PC-9 (cell line): ENCODE measurements at regions not wholly inside any gene's neighbourhood (a gene's known extent, or its start where the extent isn't known, plus 50 kb on each side); places are given as distances from the start of the nearest gene placed in this dataset.

Experiments
- EZH2 ChIP-seq: fragments of 200-600 bp; sonication (generic); IDR thresholded peaks from 2 replicates; pipeline ENCODE4 v1.8.0; 2017; ENCODE audit warnings: antibody characterized with exemption, low read depth
- TF ChIP-seq, protein P1 (sequence below): fragments of 200-600 bp; sonication (generic); conservative IDR thresholded peaks from 2 replicates; pipeline ENCODE4 v1.6.1; 2017; ENCODE audit warnings: mixed run types, antibody characterized with exemption, mild to moderate bottlenecking, moderate library complexity

DNA sequence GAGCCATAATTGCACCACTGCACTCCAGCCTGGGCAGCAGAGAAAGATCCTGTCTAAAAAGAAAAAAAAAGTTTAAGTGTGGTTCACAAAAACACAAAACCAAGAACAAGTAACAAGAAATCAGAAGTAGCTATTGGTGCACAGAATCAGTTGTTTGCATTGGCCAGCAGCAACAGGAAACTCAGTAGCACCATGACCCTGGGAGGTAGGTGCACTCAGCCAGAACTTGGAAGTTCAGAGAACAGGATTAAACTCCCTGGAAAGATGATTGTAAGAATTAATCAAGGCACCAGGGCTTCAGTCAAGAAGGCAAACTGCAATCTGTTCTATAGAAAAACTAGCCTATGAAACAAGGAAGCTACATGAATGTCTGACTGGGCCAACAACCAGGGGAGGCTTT, 267.9 kb downstream of the COL12A1 start:
- TF ChIP-seq, protein P1, sequence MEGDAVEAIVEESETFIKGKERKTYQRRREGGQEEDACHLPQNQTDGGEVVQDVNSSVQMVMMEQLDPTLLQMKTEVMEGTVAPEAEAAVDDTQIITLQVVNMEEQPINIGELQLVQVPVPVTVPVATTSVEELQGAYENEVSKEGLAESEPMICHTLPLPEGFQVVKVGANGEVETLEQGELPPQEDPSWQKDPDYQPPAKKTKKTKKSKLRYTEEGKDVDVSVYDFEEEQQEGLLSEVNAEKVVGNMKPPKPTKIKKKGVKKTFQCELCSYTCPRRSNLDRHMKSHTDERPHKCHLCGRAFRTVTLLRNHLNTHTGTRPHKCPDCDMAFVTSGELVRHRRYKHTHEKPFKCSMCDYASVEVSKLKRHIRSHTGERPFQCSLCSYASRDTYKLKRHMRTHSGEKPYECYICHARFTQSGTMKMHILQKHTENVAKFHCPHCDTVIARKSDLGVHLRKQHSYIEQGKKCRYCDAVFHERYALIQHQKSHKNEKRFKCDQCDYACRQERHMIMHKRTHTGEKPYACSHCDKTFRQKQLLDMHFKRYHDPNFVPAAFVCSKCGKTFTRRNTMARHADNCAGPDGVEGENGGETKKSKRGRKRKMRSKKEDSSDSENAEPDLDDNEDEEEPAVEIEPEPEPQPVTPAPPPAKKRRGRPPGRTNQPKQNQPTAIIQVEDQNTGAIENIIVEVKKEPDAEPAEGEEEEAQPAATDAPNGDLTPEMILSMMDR: no peak
- no peak for TF ChIP-seq EZH2
